Left ventricle myocardium inferior (tissue), 1 donor: ENCODE measurements at regions not wholly inside any gene's neighbourhood (a gene's known extent, or its start where the extent isn't known, plus 50 kb on each side); places are given as distances from the start of the nearest gene placed in this dataset.

ENCODE experiments used
- DNase-seq: peaks from one replicate; pipeline ENCODE4 v3.0.0-alpha.2; 2020
- H3K27ac ChIP-seq: fragments of 200-600 bp; replicated peaks from 2 replicates; pipeline ENCODE4 v1.8.0; 2021
- H3K27me3 ChIP-seq: fragments of 200-600 bp; 2 replicates; pipeline ENCODE4 v1.8.0; 2021; ENCODE audit warnings: low read depth
- H3K36me3 ChIP-seq: fragments of 200-600 bp; 2 replicates; pipeline ENCODE4 v1.8.0; 2021
- H3K4me1 ChIP-seq: fragments of 200-600 bp; 2 replicates; pipeline ENCODE4 v1.8.0; 2021
- H3K4me3 ChIP-seq: fragments of 200-600 bp; 2 replicates; pipeline ENCODE4 v1.8.0; 2021; ENCODE audit warnings: mild to moderate bottlenecking, moderate library complexity
- H3K9me3 ChIP-seq: fragments of 200-600 bp; replicated peaks from 2 replicates; pipeline ENCODE4 v1.8.0; 2021
- CTCF ChIP-seq: fragments of 200-600 bp; IDR thresholded peaks from 2 replicates; pipeline ENCODE4 v1.8.0; 2021; ENCODE audit warnings: antibody characterized with exemption, mild to moderate bottlenecking, borderline replicate concordance
- intact Hi-C: fragments of 100-400 bp; cut with micrococcal nuclease; formaldehyde crosslinking; loops from one replicate; pipeline ENCODE4 v1.11.0; 2022
- donor health status: DM: no; HTN: yes; CAD: no; lungs with severe emphysema.

- Histone ChIP-seq H3K27me3 (no peaks in the 10 kb centered on the region), H3K9me3 (peaks cover 23% of the 10 kb centered on the region), H3K4me3 (no peak overlapping the region), H3K4me1 (no peaks in the 10 kb centered on the region), H3K27ac (no peak overlapping the region), H3K36me3 (no peaks in the 10 kb centered on the region)
- TF ChIP-seq CTCF = no peak
- no peak for DNase-seq
- intact Hi-C loops = no loop called here
Measured at GRCh38 chr4:96742332-96743014, 902.6 kb downstream of the PDHA2 start.

- H3K4me3 ChIP-seq = no peak overlapping the region
- peaks cover 31% of the 10 kb centered on the region for H3K9me3 ChIP-seq
- DNase-seq = no peak
- no peak for TF ChIP-seq CTCF
- H3K4me1 ChIP-seq = no peaks in the 10 kb centered on the region
- no peaks in the 10 kb centered on the region for H3K36me3 ChIP-seq
- no peak overlapping the region for H3K27ac ChIP-seq
- intact Hi-C loops = no loop called here
- no peaks in the 10 kb centered on the region for H3K27me3 ChIP-seq
Measured at GRCh38 chr4:96744676-96745075, 904.8 kb downstream of the PDHA2 start.

- no peaks in the 10 kb centered on the region for H3K27me3 ChIP-seq
- no peak for DNase-seq
- H3K27ac ChIP-seq = no peak overlapping the region
- TF ChIP-seq CTCF = no peak
- intact Hi-C loops = no loop called here
- H3K4me3 ChIP-seq = no peak overlapping the region
- no peaks in the 10 kb centered on the region for H3K36me3 ChIP-seq
- H3K4me1 ChIP-seq = no peaks in the 10 kb centered on the region
- peaks cover 1% of the 10 kb centered on the region for H3K9me3 ChIP-seq
Measured at GRCh38 chr4:96753216-96753615, 913.3 kb downstream of the PDHA2 start.

GRCh38 chr4:96755569-96756484 lies 915.9 kb downstream of the PDHA2 start:
- Histone ChIP-seq H3K4me3 (no peak overlapping the region), H3K4me1 (no peaks in the 10 kb centered on the region), H3K27ac (no peak overlapping the region), H3K36me3 (no peaks in the 10 kb centered on the region), H3K27me3 (no peaks in the 10 kb centered on the region), H3K9me3 (no peaks in the 10 kb centered on the region)
- no peak for TF ChIP-seq CTCF
- intact Hi-C loops = no loop called here
- DNase-seq = no peak

- Histone ChIP-seq H3K4me3 (no peak overlapping the region), H3K4me1 (no peaks in the 10 kb centered on the region), H3K27ac (no peak overlapping the region), H3K36me3 (no peaks in the 10 kb centered on the region), H3K27me3 (no peaks in the 10 kb centered on the region), H3K9me3 (no peaks in the 10 kb centered on the region)
- no peak for TF ChIP-seq CTCF
- intact Hi-C loops = no loop called here
- DNase-seq = no peak
Measured at GRCh38 chr4:96756584-96756983, 916.7 kb downstream of the PDHA2 start.
